Posterior vena cava (tissue), 2 donors: ENCODE measurements at regions not wholly inside any gene's neighbourhood (a gene's known extent, or its start where the extent isn't known, plus 50 kb on each side); places are given as distances from the start of the nearest gene placed in this dataset.

ENCODE experiments used
- DNase-seq: peaks from one replicate; pipeline ENCODE4 v3.0.0-alpha.2; 2020; ENCODE audit warnings: low spot score
- intact Hi-C, 2 donors: fragments of 100-400 bp; cut with DNase I; formaldehyde crosslinking; loops; one replicate each; pipeline versions ENCODE4 v1.14.1 to v1.14.2; 2022 to 2023
- donor health status: DM: yes; HTN: yes; CAD: no.
- donor health status: DM: yes; HTN: yes; CAD: no.

GRCh38 chr10:132134241-132135052, 52.3 kb upstream of the DPYSL4 start:
- intact Hi-C loops: no loop called here
- DNase-seq: peak; percentile 57

- peak; percentile 76 for DNase-seq
- intact Hi-C loops: no loop called here
Observed at GRCh38 chr10:132135053-132135872, 51.5 kb upstream of the DPYSL4 start.

DNA sequence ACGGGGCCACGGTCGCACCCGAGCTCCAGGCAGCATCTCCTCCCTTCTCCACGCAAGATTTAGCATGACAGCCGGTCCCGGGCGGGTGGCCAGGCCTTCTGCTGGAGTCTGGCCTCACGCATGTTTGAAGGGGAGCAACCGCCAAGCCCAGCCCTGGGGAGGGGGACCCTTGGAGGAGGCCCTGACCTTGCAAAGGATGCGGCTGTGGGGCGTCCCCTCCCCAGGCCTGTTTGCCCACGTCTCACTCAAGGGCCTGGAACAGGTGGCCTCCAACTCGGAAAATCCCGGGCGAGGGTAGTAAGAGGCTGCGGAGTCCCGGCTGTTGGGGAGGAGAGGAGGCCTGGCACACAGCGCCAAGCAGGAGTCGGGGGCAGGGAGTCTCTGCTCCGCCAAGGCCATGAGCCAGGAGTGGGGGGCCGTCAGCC, 50.6 kb upstream of the DPYSL4 start:
- intact Hi-C loops: no loop called here
- peak; percentile 76 for DNase-seq

GRCh38 chr10:132136689-132137088, 50.1 kb upstream of the DPYSL4 start:
- intact Hi-C loops: no loop called here
- DNase-seq: peak; percentile 46
